Stimulated activated CD4-positive, alpha-beta T cell treated with anti-CD3 and anti-CD28 coated beads, Interleukin-12 subunit alpha, Interleukin-12 subunit beta, amount 100 ng/mL, for 48 hours (primary cell): ENCODE measurements at regions not wholly inside any gene's neighbourhood (a gene's known extent, or its start where the extent isn't known, plus 50 kb on each side); places are given as distances from the start of the nearest gene placed in this dataset.
"Not testable (repeated sequence)": the region's sequence is repeated elsewhere in the genome, so short reads cannot be mapped to it uniquely, and the experiment has no call there.

Experiments used
- DNase-seq, 3 donors: peaks; one replicate each; pipeline ENCODE4 v3.0.0-alpha.2; 2020; ENCODE audit warnings: low read depth in 2 of 3, low spot score in 1 of 3

DNA sequence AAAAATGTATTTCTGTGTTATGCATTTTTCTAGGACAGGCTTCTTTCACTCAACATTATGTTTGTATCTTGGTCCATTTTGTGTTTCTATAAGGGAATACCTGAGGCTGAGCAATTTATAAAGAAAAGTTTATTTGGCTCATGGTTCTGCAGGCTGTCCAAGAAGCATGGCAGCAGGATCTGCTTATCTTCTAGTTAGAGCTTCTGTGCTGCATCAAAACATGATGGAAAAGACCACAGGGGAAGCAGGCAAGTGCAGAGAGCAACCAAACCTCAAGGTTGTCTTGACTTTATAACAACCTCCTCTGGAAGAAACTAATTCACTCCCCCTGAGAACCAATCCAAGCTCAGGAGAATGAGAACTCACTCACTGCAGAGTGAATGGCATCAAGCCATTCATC lies 1601.0 kb upstream of the NUDT12 start:
- DNase-seq: no peak

DNA sequence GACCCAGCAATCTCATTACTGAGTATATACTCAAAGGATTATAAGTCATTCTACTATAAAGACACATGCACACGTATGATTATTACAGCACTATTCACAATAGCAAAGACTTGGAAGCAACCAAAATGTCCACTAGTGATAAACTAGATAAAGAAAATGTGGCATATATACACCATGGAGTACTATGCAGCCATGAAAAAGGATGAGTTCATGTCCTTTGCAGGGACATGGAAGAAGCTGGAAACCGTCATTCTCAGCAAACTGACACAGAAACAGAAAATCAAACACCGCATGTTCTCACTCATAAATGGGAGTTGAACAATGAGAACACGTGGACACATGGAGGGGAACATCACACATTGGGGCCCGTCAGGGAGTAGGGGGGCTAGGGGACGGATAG lies 1600.0 kb upstream of the NUDT12 start:
- DNase-seq: not testable (repeated sequence)

DNA sequence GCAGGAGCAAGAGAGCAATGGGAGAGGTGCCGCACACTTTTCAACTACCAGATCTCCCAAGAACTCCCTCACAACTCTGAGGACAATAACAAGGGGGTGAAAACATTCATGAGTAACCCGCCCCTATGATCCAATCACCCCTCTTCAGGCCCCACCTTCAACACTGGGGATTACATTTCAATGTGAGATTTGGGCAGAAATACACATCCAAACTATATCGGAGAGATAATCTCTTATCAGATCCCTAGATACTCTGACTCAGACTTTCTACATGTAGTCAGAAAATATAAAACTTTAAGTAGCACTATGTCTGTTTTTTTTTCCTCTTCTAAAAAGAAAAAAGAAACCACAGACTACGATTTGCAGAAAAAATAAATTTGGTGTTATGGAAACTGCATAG lies 1595.9 kb upstream of the NUDT12 start:
- no peak for DNase-seq

DNA sequence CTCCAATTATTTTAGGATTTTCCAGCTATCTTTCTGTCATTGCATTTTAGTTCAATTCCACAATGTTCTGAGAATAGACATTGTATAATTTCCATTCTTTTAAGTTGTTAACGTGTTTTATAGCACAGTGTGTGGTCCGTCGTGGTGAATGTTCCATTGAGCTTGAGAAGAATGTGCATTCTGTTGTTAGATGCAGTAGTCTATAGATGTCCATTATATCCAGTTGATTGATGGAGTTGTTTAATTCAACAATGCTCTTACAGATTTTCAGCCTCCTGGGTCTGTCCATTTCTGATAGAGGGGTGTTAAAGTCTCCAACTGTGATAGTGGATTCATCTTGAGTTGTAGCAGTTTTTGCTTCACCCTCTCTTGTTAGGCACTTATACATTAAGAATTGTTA lies 1587.7 kb upstream of the NUDT12 start:
- no peak for DNase-seq

DNA sequence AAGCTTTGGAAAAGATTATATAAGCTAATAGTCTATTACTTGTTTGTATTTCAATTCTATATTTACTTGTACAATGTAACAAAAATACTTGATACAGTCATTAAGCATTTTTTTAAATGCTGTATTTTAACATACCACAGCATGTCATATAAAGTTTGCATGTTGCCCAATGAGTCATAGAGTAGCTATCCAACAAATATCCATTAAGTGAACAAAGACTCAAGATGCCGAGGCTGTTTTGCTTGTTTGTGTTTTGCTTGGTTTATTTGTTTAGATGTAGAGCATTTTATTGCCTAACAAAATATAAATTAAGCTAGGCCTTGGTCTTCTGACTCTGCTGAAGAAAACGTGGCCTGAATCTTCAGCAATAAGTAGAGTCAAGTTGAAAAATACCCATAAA lies 1584.3 kb upstream of the NUDT12 start:
- DNase-seq: no peak

DNA sequence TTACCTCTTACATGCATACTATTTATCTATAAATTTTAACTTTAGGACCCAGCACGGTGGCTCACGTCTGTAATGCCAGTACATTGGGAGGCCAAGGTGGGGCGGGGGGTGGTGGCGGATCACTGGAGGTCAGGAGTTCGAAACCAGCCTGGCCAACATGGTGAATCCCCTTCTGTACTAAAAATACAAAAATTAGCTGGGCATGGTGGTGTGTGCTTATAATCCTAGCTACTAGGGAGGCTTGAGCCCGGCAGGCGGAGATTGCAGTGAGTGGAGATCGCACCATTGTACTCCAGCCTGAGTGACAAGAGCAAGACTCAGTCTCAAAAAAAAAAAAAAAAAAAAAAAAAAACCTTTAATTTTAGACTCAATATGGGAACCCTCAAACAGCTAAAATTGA lies 1582.6 kb upstream of the NUDT12 start:
- DNase-seq: no peak

DNA sequence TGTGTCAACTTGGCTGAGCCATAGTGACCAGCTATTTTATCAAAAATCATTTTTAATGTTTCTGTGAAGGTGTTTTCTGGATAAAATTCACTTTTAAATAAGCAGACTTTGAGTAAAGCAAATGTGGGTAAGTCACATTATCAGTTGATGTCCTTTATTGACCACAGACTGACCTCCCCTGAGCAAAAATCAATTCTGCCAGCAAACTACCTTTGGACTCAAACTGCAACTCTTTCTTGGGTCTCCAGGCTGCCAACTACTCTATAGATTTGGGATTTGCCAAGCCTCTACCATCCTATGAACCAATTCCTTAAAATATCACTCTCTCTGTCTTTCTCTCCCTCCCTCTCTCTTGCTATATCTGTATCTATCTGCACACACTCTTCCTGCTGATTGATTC lies 1571.7 kb upstream of the NUDT12 start:
- DNase-seq: no peak

DNA sequence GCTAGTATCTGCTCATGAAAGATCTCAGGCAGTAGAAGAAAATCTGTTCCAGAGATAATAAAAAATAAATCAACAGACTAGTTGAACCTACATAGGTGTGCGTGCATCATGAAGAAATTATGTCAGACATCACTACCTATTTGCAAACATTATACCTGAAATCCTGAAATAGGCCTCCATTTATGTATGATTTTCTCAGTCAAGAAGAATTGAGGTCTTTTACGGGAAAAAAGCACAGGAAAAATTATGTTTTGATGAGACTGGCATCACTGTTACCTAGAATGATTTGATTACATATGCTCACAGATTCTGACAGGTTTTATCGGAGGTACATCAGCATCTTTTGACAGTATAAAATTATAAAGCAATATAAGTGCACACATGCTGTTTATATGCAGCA lies 1570.5 kb upstream of the NUDT12 start:
- no peak for DNase-seq

DNA sequence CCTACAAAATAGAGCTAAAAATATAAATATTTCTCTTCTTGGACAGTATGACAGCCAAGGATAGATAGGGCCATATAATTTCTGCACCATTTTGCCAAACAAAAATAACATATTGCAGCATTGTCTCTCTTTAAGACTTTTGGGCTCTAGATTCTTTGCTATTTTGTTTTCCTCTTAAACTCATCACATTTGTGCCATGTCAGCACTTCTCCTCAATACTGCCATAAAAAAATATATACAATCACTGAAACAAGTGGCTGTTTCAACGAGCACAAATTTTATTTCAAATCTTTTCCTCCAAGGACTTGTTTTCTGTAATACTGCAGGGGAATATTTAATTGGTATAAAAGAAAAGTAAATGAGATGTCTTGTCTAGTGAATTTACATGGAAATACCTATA lies 1570.0 kb upstream of the NUDT12 start:
- no peak for DNase-seq

DNA sequence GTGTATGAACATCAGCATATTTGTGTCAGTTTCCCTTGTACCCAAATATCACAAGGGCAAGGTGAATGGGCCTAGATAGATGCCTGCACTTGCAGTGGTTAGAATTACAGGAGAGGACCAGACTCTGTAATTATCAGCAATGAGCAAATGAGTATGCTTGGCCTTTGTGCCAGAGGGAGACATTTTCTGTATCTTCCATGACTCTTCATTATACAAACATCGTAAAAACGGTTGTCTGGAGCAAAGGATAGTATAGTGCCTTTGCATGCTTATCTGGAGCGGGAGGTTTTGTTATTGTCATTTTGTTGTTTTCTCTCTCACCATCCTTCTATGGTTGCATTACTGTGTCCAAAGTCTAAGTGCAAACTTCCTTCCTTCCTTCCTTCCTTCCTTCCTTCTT lies 1568.5 kb upstream of the NUDT12 start:
- no peak for DNase-seq

DNA sequence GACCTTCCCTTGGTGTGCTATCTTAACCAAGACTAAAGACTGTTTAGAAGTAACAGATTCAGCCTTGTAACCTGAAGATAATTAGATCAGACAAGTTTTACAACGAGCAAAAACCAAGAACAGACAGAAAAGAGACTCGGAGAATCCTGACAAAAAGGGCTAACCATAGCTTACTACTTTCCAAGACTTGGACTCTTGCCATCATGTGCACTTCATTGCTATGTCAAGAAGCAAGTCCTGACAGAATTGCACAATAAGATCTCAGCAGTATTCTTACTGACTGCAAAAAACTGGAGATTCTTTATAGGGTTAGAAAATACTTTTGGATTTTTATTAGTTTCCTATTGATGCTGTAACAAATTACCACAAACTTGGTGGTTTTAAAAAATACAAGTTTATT lies 1539.0 kb upstream of the NUDT12 start:
- no peak for DNase-seq

DNA sequence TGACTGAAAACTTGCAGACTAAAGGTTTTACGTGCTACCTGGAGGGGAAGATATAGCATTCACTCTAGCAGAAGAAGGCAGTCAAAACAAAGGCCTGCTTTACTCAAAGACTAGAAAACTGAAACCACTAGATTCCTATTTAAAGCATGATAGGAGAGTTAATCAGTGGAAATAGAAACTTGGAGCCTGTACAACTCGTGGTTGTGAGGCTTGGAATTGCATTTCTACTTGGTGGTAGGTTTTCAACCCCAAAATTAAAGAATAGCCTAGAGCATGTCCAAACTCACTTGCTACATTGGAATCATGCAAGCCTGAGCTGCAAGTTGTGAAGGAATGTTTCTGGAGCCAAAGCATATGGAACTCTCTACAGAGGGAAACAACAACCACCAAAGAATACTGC lies 1526.4 kb upstream of the NUDT12 start:
- DNase-seq: no peak

DNA sequence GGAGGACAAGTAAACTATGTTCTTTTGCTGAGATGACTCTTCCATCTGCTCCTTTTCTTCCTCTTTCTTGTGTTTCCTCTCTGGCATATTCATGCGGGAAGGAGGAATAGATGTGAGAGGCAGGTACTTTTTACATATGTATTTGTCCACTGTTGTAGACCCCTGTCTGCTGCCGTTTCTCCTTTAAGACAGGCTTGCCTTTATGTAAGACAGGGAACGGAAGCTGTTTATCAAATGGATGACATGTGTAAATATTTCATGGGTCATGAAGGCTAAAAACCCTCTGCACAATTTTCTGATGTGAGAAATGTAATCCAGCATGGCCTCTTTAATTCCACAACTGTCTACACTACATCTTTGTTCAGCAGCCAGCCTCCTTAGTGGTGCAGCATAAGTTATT lies 1525.5 kb upstream of the NUDT12 start:
- DNase-seq: no peak

DNA sequence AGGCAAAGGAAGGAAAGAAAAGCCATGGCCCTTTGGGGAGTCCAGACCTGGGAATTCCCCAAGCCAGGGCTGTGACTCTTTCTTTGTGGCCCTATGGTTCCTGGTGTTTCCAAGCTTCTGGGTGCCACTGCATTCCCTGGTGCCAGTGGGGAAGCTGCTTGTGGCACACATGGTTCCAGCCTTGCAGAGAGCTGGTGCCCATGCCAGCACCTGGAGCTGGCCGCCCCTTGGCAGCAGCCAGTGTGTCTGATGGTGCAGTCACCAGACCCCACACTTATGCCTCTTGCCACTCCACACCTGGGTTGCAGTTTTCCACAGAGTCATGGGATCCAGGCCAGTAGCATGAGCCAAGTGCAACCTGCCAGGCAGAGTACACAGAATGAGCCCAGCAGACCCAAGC lies 1495.3 kb upstream of the NUDT12 start:
- no peak for DNase-seq

DNA sequence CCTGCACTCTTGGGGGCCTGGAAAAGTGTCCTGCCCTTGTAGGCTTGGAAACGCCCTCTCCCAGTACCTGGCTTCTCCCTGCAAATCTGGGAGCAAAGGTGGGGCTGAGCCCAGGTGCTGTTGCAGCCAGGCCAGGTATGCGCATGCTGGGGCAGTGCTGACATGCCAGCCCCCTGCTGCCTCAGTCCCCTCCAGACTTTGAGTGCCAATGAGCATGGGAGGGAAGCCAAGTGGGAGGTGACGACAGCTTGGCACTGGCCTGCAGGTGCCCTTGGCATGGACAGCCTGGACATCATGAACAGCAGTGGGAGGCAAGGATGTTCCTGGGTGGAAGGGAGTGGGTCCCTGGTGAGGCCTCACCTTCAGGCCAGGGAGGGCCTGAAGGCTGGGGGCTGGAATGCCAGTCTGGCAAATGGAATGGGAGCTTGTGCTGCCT lies 1494.4 kb upstream of the NUDT12 start:
- no peak for DNase-seq

DNA sequence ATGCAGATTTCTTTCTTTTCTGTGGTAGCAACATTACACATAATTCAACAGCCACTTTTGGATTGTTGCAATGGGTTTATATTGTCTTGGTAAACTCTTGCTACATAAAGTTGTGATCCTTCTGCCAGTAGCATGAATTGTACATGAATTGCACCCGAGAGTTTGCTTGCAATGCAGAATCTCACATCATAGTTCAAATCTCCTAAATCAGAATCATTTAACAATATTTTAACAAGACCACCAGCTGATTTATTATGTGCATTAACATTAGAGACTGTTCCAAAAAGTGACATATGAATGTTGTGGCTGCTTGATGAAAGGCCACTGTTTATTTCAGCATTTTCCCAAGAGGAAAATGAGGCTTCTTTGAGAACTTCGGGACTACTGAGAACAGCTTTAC lies 1491.8 kb upstream of the NUDT12 start:
- DNase-seq: no peak

DNA sequence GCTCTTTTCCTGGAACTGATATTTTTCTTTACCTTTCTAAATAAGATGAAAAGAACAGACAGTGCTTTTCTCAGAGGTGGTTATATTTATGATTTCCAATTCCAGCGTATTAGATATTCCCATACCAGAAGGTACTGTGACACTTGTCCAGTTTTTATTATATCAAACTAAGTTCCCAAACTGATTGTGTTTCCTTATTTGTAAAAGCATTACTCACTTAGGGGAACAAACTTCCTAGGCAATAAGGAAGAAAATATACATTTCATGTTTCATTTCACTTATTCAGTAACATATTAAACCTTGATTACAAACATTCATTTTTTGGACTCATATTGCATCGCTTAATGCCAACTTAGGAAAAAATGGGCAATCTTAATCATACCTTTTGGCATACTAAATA lies 1480.0 kb upstream of the NUDT12 start:
- no peak for DNase-seq

DNA sequence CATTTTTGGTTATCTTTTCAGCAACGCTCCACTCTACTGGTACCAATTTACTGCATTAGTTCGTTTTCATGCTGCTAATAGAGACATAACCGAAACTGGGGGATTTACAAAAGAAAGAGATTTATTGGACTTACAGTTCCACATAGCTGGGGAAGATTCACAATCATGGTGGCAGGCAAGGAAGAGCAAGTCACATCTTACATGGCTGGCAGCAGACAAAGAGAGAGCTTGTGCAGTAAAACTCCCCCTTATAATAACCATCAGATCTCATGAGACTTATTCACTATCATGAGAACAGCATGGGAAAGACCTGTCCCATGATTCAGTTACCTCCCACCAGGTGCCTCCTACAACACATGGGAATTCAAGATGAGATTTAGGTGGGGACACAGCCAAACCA lies 1474.2 kb upstream of the NUDT12 start:
- DNase-seq: not testable (repeated sequence)

DNA sequence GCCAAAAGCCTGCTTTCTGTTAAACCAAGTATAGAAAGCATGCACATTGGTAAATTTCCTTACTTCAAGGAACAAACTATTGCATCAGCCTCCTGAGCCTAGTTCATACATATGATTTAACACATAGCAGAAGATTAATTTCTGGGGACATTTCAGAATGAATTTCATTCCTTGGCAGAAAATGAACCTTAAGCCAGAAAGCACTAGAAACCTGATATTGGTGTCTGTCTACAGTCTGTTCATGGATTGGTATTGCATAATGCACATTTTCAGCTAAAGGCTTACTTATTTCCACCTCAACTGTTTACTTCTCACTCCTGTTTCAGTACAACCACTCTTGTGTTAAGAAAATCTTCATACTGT lies 1471.8 kb upstream of the NUDT12 start:
- no peak for DNase-seq

DNA sequence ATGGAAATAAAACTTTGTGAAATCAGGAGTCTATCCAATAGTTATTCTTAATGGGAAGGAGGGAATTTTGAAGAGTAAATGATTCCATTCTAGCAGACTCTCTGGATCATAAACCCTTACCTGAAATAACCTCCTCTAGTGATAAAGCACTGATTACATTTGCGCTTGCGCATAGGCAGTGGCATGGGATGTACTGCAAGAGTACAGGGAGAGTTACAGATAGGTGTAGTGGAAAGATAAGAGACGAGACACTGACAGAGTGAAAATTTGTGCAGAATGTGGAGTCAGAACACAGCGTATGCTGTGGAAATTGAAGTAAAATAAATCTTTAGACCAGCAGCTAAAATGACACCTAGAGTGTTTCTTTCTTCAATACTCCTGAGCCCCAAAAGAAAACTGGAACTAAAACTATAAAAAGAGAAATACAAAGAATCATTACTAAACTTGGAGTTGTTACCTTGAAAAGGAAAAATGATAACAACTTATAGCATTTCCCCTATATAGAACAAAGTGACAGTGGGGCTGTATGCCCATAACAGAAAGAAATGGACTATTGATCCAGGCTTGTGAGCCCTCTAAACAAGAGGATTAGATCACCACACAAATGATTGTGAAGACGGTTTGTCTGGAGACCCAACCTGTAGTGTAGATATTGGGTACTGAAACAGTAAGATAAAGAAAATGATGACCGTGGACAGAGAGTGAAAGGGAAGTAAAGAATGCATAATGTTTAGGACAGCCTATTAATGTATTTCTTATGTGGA lies 1471.2 kb upstream of the NUDT12 start:
- DNase-seq: no peak

DNA sequence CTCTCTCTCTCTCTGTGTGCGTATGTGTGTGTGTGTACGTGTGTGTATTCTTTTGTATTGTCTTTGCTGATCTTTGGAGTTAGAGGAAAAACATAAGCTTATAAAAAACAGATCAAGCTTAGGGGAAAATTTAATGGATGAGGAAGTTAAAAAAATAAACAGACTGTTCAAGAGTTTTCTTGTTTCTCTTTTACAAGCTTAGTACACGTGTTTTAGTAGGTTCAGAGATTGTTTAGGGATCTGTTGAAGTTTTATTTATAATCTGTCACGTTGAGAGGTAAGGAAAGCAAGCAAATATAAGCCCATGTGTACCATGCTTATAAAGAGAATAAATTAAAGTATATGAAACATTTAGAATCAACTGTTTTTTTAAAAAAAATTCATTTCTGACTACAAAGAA lies 1470.3 kb upstream of the NUDT12 start:
- DNase-seq: no peak

DNA sequence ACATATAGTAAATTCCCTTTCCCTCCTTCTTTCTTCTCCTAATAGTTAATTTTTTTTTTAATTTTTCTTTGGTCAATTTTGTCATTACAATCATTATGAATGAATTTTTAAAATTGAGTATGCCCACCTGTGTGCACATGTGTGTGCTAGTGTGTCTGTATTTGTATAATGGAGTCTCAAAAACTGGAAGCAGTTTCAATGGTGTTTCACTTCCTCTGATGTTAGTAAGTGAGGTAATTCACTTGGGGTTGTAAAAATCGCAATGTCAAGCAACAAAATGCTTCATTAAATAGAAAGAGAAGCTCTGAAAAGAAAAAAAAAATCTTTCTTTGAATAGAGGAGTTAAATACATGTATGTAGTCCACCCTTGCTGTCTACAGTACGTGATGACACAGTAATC lies 1467.6 kb upstream of the NUDT12 start:
- no peak for DNase-seq

DNA sequence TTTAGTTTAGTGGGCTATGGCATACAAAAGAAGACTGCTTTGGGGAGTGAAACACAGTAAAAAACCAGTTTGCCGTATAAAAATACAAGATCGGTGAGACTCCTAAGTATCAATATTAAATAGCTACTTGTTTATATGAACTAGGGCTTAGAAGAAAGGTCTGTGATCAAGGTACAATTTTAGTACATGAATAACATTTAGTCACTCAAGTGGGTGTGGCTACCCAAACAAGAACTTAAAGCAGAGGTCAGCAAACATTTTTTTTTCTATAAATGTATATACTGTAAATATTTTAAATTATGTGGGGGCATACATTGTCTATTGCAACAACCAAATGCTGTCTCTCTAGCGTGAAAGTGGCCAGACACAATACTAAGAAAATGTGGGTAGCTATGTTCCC lies 1452.5 kb upstream of the NUDT12 start:
- no peak for DNase-seq

DNA sequence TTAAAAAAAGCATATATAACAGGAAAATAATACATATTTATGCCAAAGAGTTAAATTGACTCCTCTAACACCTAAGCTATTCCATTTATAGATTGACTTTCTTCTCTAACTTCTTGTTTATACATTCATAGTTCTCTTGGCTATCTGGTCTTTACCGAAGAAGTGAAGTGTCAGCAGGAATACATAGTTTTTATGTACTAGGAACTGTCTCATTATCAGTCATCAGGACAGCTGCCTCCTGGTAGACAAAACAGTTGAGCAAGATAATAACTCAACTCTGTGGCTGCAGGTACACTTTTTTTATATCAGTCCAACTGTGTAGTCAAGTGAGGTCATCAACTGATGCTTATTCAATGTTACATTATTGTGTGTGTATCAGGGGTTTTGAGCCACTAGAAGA lies 1436.0 kb upstream of the NUDT12 start:
- DNase-seq: no peak
